BLaER1 (cell line): ENCODE measurements at regions not wholly inside any gene's neighbourhood (a gene's known extent, or its start where the extent isn't known, plus 50 kb on each side); places are given as distances from the start of the nearest gene placed in this dataset.

ENCODE experiments used
- H3K27ac ChIP-seq: shearing (Covaris generic); formaldehyde crosslinking; 2 replicates; pipeline ENCODE4 v1.8.1; 2022
- H3K27me3 ChIP-seq: shearing (Covaris generic); formaldehyde crosslinking; 2 replicates; pipeline ENCODE4 v1.8.1; 2022
- H3K36me3 ChIP-seq: shearing (Covaris generic); formaldehyde crosslinking; 2 replicates; pipeline ENCODE4 v1.8.1; 2022
- H3K4me1 ChIP-seq: shearing (Covaris generic); formaldehyde crosslinking; 2 replicates; pipeline ENCODE4 v1.8.1; 2022
- H3K4me2 ChIP-seq: shearing (Covaris generic); formaldehyde crosslinking; 2 replicates; pipeline ENCODE4 v1.8.1; 2022
- H3K4me3 ChIP-seq: shearing (Covaris generic); formaldehyde crosslinking; 2 replicates; pipeline ENCODE4 v1.8.1; 2022
- H3K9ac ChIP-seq: shearing (Covaris generic); formaldehyde crosslinking; 2 replicates; pipeline ENCODE4 v1.8.1; 2022
- H3K9me3 ChIP-seq: shearing (Covaris generic); formaldehyde crosslinking; 2 replicates; pipeline ENCODE4 v1.8.1; 2022
- H4K20me1 ChIP-seq: shearing (Covaris generic); formaldehyde crosslinking; 2 replicates; pipeline ENCODE4 v1.8.1; 2022
- Cebpa-rat ChIP-seq: shearing (Covaris generic); IDR thresholded peaks from 2 replicates; pipeline ENCODE4 v1.8.1; 2022

- H3K27me3 ChIP-seq, result no peaks in the 10 kb centered on the region
- peaks cover 24% of the 10 kb centered on the region for H3K9me3 ChIP-seq
- peaks cover 6% of the 10 kb centered on the region for H3K4me1 ChIP-seq
- H3K4me2 ChIP-seq, result no peak overlapping the region
- no peak overlapping the region for H3K27ac ChIP-seq
- H3K36me3 ChIP-seq, result no peaks in the 10 kb centered on the region
- no peak overlapping the region for H3K4me3 ChIP-seq
- no peaks in the 10 kb centered on the region for H4K20me1 ChIP-seq
- H3K9ac ChIP-seq, result no peak overlapping the region
- TF ChIP-seq Cebpa-rat, result no peak
Observed at GRCh38 chr5:142479854-142480519, 155.2 kb upstream of the SPRY4 start.

- TF ChIP-seq Cebpa-rat, result no peak
- peaks cover 17% of the 10 kb centered on the region for H3K9me3 ChIP-seq
Observed at GRCh38 chr5:142479150-142479549, 154.3 kb upstream of the SPRY4 start.

DNA sequence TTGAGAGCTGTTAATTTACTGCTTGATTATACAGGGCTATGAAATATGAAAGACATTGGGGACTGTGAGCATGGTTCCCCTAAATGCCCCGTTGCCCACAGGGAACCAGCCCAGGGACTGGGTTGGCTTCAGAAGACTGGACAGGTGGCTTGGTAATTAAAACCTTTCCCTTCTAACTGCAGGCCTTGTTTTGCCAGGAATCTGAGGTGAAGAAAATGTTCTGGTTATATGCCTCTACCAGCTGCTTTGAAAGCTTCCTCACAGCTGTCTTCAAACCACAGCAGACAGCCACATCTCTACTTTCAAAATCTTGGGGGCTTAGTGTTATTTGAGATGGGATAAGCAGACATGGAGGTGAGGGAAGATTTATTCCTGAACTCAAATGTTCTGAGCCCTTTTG, 153.3 kb upstream of the SPRY4 start:
- no peak overlapping the region for H3K27ac ChIP-seq
- no peaks in the 10 kb centered on the region for H3K36me3 ChIP-seq
- H4K20me1 ChIP-seq, result no peaks in the 10 kb centered on the region
- no peak overlapping the region for H3K4me3 ChIP-seq
- no peak overlapping the region for H3K9ac ChIP-seq
- no peaks in the 10 kb centered on the region for H3K27me3 ChIP-seq
- peaks cover 12% of the 10 kb centered on the region for H3K4me1 ChIP-seq
- H3K9me3 ChIP-seq, result peaks cover 17% of the 10 kb centered on the region
- H3K4me2 ChIP-seq, result no peak overlapping the region
- TF ChIP-seq Cebpa-rat, result no peak

More at GRCh38 chr5:142479150-142479549, 154.3 kb upstream of the SPRY4 start:
- Histone ChIP-seq H3K4me3 (no peak overlapping the region), H3K27ac (no peak overlapping the region), H3K9ac (no peak overlapping the region), H4K20me1 (no peaks in the 10 kb centered on the region), H3K27me3 (no peaks in the 10 kb centered on the region), H3K4me2 (no peak overlapping the region), H3K36me3 (no peaks in the 10 kb centered on the region), H3K4me1 (peaks cover 12% of the 10 kb centered on the region)

- H3K36me3 ChIP-seq, result no peaks in the 10 kb centered on the region
- H3K9me3 ChIP-seq, result peaks cover 17% of the 10 kb centered on the region
- peaks cover 28% of the 10 kb centered on the region for H3K4me1 ChIP-seq
- H3K9ac ChIP-seq, result no peak overlapping the region; the same call in 1 of the 2 replicates
- peak overlapping the region; percentile 69 for H3K4me2 ChIP-seq
- TF ChIP-seq Cebpa-rat, result no peak
- H3K4me3 ChIP-seq, result no peak overlapping the region
- H3K27ac ChIP-seq, result no peak overlapping the region
- no peaks in the 10 kb centered on the region for H3K27me3 ChIP-seq
- no peaks in the 10 kb centered on the region for H4K20me1 ChIP-seq
Observed at GRCh38 chr5:142475102-142475513, 150.3 kb upstream of the SPRY4 start.

DNA sequence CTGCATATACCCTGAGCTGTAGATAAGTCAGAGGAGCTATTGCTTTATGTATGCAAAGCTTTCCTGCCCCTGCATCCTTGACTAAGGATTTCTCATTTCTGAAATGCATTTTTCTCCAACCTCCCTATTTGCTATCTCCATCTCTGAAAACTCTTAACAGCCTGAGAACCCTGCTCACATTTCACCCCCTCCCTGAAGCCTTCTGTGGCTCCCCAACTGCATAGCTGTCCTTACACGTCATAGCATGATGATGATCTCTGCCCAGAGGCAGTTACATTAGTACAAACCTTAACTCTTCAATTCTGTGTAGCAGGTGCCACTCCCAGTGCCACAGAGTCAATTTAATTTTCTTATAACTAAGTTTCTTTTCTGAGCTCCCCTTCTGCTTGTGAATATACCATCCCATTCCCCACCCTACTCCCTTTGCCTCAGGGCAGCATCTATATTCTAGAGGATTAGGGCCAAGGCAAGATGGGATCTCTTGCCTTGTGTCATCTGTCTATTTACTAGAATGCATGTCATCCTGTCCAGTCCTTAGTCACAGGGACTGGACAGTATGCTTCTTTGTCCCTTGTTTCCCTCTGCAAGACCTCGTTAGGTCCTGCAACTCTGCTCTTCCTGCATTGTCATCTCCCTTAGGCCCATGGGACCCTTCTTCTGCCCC, 149.7 kb upstream of the SPRY4 start:
- H3K4me1 ChIP-seq, result peaks cover 30% of the 10 kb centered on the region
- no peak overlapping the region for H3K27ac ChIP-seq
- H3K27me3 ChIP-seq, result no peaks in the 10 kb centered on the region
- H4K20me1 ChIP-seq, result no peaks in the 10 kb centered on the region
- peak overlapping the region; percentile 69 for H3K4me2 ChIP-seq
- H3K9ac ChIP-seq, result no peak overlapping the region; the same call in 1 of the 2 replicates
- no peak for TF ChIP-seq Cebpa-rat
- no peak overlapping the region for H3K4me3 ChIP-seq
- no peaks in the 10 kb centered on the region for H3K36me3 ChIP-seq
- H3K9me3 ChIP-seq, result peaks cover 11% of the 10 kb centered on the region

GRCh38 chr5:142473038-142473437, 148.2 kb upstream of the SPRY4 start:
- Histone ChIP-seq H3K27me3 (no peaks in the 10 kb centered on the region), H3K36me3 (no peaks in the 10 kb centered on the region), H3K9ac (no peak overlapping the region), H3K27ac (no peak overlapping the region), H3K4me3 (no peak overlapping the region), H3K9me3 (no peaks in the 10 kb centered on the region), H3K4me2 (no peak overlapping the region), H4K20me1 (no peaks in the 10 kb centered on the region), H3K4me1 (peaks cover 30% of the 10 kb centered on the region)
- no peak for TF ChIP-seq Cebpa-rat

- Histone ChIP-seq H4K20me1 (no peaks in the 10 kb centered on the region), H3K9ac (no peak overlapping the region), H3K4me1 (peaks cover 30% of the 10 kb centered on the region), H3K27me3 (no peaks in the 10 kb centered on the region), H3K4me2 (0 out of 2 replicates have a peak overlapping the region, but pooled peaks have one; percentile 5), H3K4me3 (no peak overlapping the region), H3K27ac (no peak overlapping the region), H3K36me3 (no peaks in the 10 kb centered on the region), H3K9me3 (no peaks in the 10 kb centered on the region)
- no peak for TF ChIP-seq Cebpa-rat
Observed at GRCh38 chr5:142472306-142472951, 147.6 kb upstream of the SPRY4 start.

DNA sequence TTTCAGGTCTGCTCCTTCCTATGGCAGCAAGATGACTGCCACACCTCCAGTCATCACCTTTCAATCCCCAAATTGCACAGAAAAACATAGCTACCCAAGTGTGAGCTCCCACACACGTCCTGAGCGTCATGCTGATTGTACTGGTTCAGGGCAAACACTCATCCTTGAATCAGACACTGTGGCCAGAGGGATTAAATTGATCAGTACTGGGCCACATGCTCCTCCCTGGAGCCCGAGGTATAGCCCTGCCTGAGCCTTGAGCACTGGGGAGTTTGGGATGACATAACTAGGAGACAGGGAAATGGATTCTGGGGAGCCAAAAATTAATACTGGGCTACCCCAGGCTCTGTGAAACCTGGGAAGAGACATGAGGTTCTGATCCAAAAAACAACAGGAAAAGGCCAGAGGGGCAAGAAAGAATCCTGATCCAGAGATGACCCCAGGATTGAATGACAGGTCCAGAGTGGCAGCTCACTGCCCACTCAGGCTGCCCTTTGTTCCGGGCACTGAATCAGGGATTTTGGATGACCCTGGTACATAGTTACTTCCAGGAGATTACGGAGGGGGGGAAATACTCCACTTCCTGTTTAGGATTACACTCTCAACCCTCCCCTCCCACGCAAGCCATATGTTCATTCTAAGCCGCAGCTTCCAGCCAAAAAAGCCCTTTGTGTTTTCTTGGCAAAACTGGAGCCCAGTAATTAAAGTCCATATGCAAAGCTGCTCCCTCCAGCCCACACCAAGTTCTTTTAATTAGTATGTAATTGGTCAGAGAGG, 141.6 kb upstream of the SPRY4 start:
- Histone ChIP-seq H3K4me2 (no peak overlapping the region), H4K20me1 (no peaks in the 10 kb centered on the region), H3K36me3 (no peaks in the 10 kb centered on the region), H3K4me1 (0 out of 2 replicates have a peak, but pooled peaks cover 10% of the 10 kb centered on the region), H3K9ac (no peak overlapping the region), H3K27ac (no peak overlapping the region), H3K27me3 (no peaks in the 10 kb centered on the region), H3K9me3 (no peaks in the 10 kb centered on the region), H3K4me3 (no peak overlapping the region)
- no peak for TF ChIP-seq Cebpa-rat

DNA sequence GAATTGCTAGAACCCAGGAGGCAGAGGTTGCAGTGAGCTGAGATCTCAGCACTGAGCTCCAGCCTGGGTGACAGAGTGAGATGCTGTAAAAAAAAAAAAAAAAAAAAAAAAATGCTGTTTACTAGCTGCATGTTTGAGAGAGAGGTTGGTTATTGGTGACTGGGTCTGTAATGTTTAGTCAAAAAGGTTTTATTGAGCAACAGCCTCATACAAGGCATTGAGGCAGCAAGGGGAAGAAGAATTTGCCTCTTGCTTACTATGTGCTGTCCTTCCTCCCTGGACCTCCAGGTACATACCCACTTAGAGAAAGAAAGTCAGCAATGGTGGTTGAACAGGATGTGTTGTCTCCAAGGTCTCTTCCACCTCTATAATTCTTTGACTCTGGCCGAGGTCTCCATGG, 140.7 kb upstream of the SPRY4 start:
- H3K9ac ChIP-seq, result no peak overlapping the region
- 0 out of 2 replicates have a peak, but pooled peaks cover 5% of the 10 kb centered on the region for H3K4me1 ChIP-seq
- H4K20me1 ChIP-seq, result no peaks in the 10 kb centered on the region
- no peaks in the 10 kb centered on the region for H3K27me3 ChIP-seq
- TF ChIP-seq Cebpa-rat, result no peak
- H3K27ac ChIP-seq, result no peak overlapping the region
- H3K4me3 ChIP-seq, result no peak overlapping the region
- no peak overlapping the region for H3K4me2 ChIP-seq
- H3K9me3 ChIP-seq, result no peaks in the 10 kb centered on the region
- H3K36me3 ChIP-seq, result no peaks in the 10 kb centered on the region
